B cell (primary cell): ENCODE measurements at regions not wholly inside any gene's neighbourhood (a gene's known extent, or its start where the extent isn't known, plus 50 kb on each side); places are given as distances from the start of the nearest gene placed in this dataset.

Source experiments
- ATAC-seq: fragments of 200-7000 bp; cut with Tn5 transposase; one replicate; pipeline ENCODE4 v1.10.0; 2021; ENCODE audit warnings: low read depth, mild to moderate bottlenecking, moderate number of reproducible peaks, moderate library complexity
- CTCF ChIA-PET: fragments of 350-600 bp; sonication (Branson Sonifier 250); formaldehyde crosslinking; loops from one replicate; lab custom pipeline; 2021; ENCODE audit warnings: antibody characterized with exemption, inconsistent platforms; lab: Charles Lee
- POLR2A ChIA-PET: fragments of 350-600 bp; sonication (Branson Sonifier 250); formaldehyde crosslinking; loops from one replicate; lab custom pipeline; 2021; ENCODE audit warnings: antibody characterized with exemption; lab: Charles Lee
- DNase-seq: peaks from one replicate; pipeline ENCODE4 v3.0.0; 2013
- H2AFZ ChIP-seq: 2 replicates; pipeline ENCODE4 v1.6.1; 2012; ENCODE audit warnings: mild to moderate bottlenecking, low read depth, low read length; ENCODE audit not compliant: insufficient read depth, poor library complexity, severe bottlenecking
- H3K27ac ChIP-seq, 2 donors: 1 replicate in 1 of 2; 2 replicates in 1 of 2; pipeline ENCODE4 v1.5.1; 2012 to 2013; ENCODE audit warnings: low read length in 2 of 2, mild to moderate bottlenecking in 2 of 2, moderate library complexity in 1 of 2
- H3K27me3 ChIP-seq, 4 experiments: fragments of 200-600 bp in 1 of 4; sonication (generic) in 1 of 4; replicated peaks in 1 of 4; 1 replicate in 2 of 4; 2 replicates in 2 of 4; pipeline versions ENCODE4 v1.6.1 to v1.7.0; 2013 to 2016; ENCODE audit warnings: low read length in 3 of 4, mild to moderate bottlenecking in 2 of 4, mixed read lengths in 1 of 4, moderate library complexity in 1 of 4; ENCODE audit not compliant: insufficient read depth in 4 of 4, control insufficient read depth in 3 of 4; ENCODE audit errors: control extremely low read depth in 1 of 4
- H3K36me3 ChIP-seq, 2 experiments: replicated peaks in 1 of 2; 1 replicate in 1 of 2; 2 replicates in 1 of 2; pipeline versions ENCODE4 v1.6.1 to v1.7.1; 2013; ENCODE audit warnings: low read length in 1 of 2; ENCODE audit not compliant: insufficient read depth in 2 of 2, control insufficient read depth in 1 of 2; ENCODE audit errors: control extremely low read depth in 1 of 2, extremely low read depth in 1 of 2
- H3K4me1 ChIP-seq, 2 donors: fragments of 200-600 bp in 1 of 2; sonication (generic) in 1 of 2; 1 replicate in 1 of 2; 2 replicates in 1 of 2; pipeline versions ENCODE4 v1.5.1 to v1.6.1; 2013 to 2017; ENCODE audit warnings: low read length in 2 of 2; ENCODE audit not compliant: control insufficient read depth in 2 of 2, insufficient read depth in 2 of 2
- H3K4me2 ChIP-seq: replicated peaks from 2 replicates; pipeline ENCODE3; 2012; ENCODE audit warnings: mild to moderate bottlenecking, low read depth, low read length; ENCODE audit not compliant: poor library complexity, severe bottlenecking
- H3K4me3 ChIP-seq, 5 experiments: fragments of 200-600 bp in 1 of 5; sonication (generic) in 1 of 5; 1 replicate in 3 of 5; 2 replicates in 2 of 5; pipeline versions ENCODE4 v1.5.1 to v1.7.0; 2011 to 2016; ENCODE audit warnings: low read length in 4 of 5, mild to moderate bottlenecking in 4 of 5, low read depth in 2 of 5, control low read depth in 1 of 5, moderate library complexity in 1 of 5; ENCODE audit not compliant: insufficient read depth in 1 of 5; ENCODE audit errors: control extremely low read depth in 1 of 5, extremely low read depth in 1 of 5
- H3K79me2 ChIP-seq: fragments of 200-600 bp; sonication (generic); one replicate; pipeline ENCODE4 v1.6.0; 2016; ENCODE audit warnings: low read length; ENCODE audit not compliant: control insufficient read depth, insufficient read depth
- H3K9ac ChIP-seq: fragments of 200-600 bp; sonication (generic); 2 replicates; pipeline ENCODE4 v1.6.1; 2017; ENCODE audit warnings: mild to moderate bottlenecking, low read length, moderate library complexity
- H3K9me3 ChIP-seq, 3 donors: one replicate each; pipeline versions ENCODE4 v1.6.1 to v1.7.1; 2013; ENCODE audit warnings: low read length in 2 of 3; ENCODE audit not compliant: control insufficient read depth in 2 of 3, insufficient read depth in 1 of 3; ENCODE audit errors: control extremely low read depth in 1 of 3
- H4K20me1 ChIP-seq: 2 replicates; pipeline ENCODE4 v1.6.0; 2012; ENCODE audit warnings: mild to moderate bottlenecking, low read length; ENCODE audit not compliant: insufficient read depth, control insufficient read depth, poor library complexity, severe bottlenecking
- H3K27ac Mint-ChIP-seq: one replicate; pipeline ENCODE4 v1.8.0; 2021; ENCODE audit warnings: mixed read lengths
- H3K27me3 Mint-ChIP-seq: one replicate; pipeline ENCODE4 v1.8.0; 2021; ENCODE audit warnings: mixed read lengths
- H3K4me1 Mint-ChIP-seq: one replicate; pipeline ENCODE4 v1.8.0; 2021; ENCODE audit warnings: mixed read lengths
- H3K4me3 Mint-ChIP-seq: one replicate; pipeline ENCODE4 v1.8.0; 2021; ENCODE audit warnings: mixed read lengths
- H3K9me3 Mint-ChIP-seq: one replicate; pipeline ENCODE4 v1.8.0; 2022; ENCODE audit warnings: mixed read lengths; ENCODE audit not compliant: insufficient read depth
- CTCF ChIP-seq: fragments of 200-600 bp; IDR thresholded peaks from one replicate; pipeline ENCODE4 v1.8.0; 2022; ENCODE audit warnings: antibody characterized with exemption, mild to moderate bottlenecking
- EZH2 ChIP-seq: IDR thresholded peaks from 2 replicates; pipeline ENCODE4 v1.6.1; 2012; ENCODE audit warnings: borderline replicate concordance, low read depth, mild to moderate bottlenecking, moderate library complexity, low read length; ENCODE audit not compliant: insufficient read depth, poor library complexity, severe bottlenecking
- WGBS: methylation state at CpG from one replicate; pipeline ENCODE4 v1.1.5; 2013; ENCODE audit warnings: missing lambda C conversion rate; ENCODE audit not compliant: insufficient coverage; 5-methylcytosine and 5-hydroxymethylcytosine counted together
- intact Hi-C: fragments of 100-400 bp; cut with micrococcal nuclease; formaldehyde crosslinking; loops from one replicate; pipeline ENCODE4 v1.10.0; 2022

- Mint-ChIP-seq H3K4me3 (no peak overlapping the region), H3K9me3 (no peaks in the 10 kb centered on the region), H3K27me3 (peaks cover 11% of the 10 kb centered on the region), H3K4me1 (peaks cover 18% of the 10 kb centered on the region), H3K27ac (no peak overlapping the region)
- H2AFZ ChIP-seq = no peak overlapping the region
- ChIA-PET CTCF (interaction anchor here (4.0 kb wide), 1 partner anchor 10 kb away, joined by 13 read pairs; no protein-coding TSS in a partner anchor), POLR2A (no interaction called here)
- intact Hi-C loops = no loop called here
- DNase-seq (no peak), ATAC-seq (no peak)
- no peak overlapping the region for H3K9ac ChIP-seq
- peaks cover 15 to 18% of the 10 kb centered on the region in 2 donors for H3K4me1 ChIP-seq
- no peaks in the 10 kb centered on the region for H3K27me3 ChIP-seq
- H4K20me1 ChIP-seq = no peaks in the 10 kb centered on the region
- no peaks in the 10 kb centered on the region for H3K36me3 ChIP-seq
- no peaks in the 10 kb centered on the region for H3K79me2 ChIP-seq
- no peak overlapping the region for H3K4me2 ChIP-seq
- no peak for TF ChIP-seq CTCF
- TF ChIP-seq EZH2 = no peak
- WGBS = 100% methylated on average over 1 of the region's 1 CpG
- no peaks in the 10 kb centered on the region for H3K9me3 ChIP-seq
- no peak overlapping the region for H3K27ac ChIP-seq
- H3K4me3 ChIP-seq = no peak overlapping the region
Measured at GRCh38 chr5:72601861-72602260, 94.7 kb upstream of the ZNF366 start.

- ATAC-seq = no peak
- DNase-seq = no peak
- TF ChIP-seq CTCF (no peak), EZH2 (no peak)
- H3K79me2 ChIP-seq = no peaks in the 10 kb centered on the region
- peaks cover 15 to 18% of the 10 kb centered on the region in 2 donors for H3K4me1 ChIP-seq
- no peaks in the 10 kb centered on the region for H3K9me3 Mint-ChIP-seq
- no peak overlapping the region for H3K4me3 ChIP-seq
- ChIA-PET POLR2A (no interaction called here), CTCF (interaction anchor here (4.0 kb wide), 1 partner anchor 11 kb away, joined by 13 read pairs; no protein-coding TSS in a partner anchor)
- intact Hi-C loops = no loop called here
- H2AFZ ChIP-seq = no peak overlapping the region
- no peaks in the 10 kb centered on the region for H3K27me3 ChIP-seq
- H3K9me3 ChIP-seq = no peaks in the 10 kb centered on the region
- H3K4me3 Mint-ChIP-seq = no peak overlapping the region
- peaks cover 5% of the 10 kb centered on the region for H3K27me3 Mint-ChIP-seq
- H3K27ac ChIP-seq = no peak overlapping the region
- 100% methylated on average over 2 of the region's 3 CpGs for WGBS
- H3K4me2 ChIP-seq = no peak overlapping the region
- peaks cover 18% of the 10 kb centered on the region for H3K4me1 Mint-ChIP-seq
- H3K27ac Mint-ChIP-seq = no peak overlapping the region
- H3K36me3 ChIP-seq = no peaks in the 10 kb centered on the region
- H4K20me1 ChIP-seq = no peaks in the 10 kb centered on the region
- no peak overlapping the region for H3K9ac ChIP-seq
Measured at GRCh38 chr5:72600391-72600981, 93.3 kb upstream of the ZNF366 start.
